K562 (cell line): ENCODE measurements at regions not wholly inside any gene's neighbourhood (a gene's known extent, or its start where the extent isn't known, plus 50 kb on each side); places are given as distances from the start of the nearest gene placed in this dataset.
"Not testable (repeated sequence)": the region's sequence is repeated elsewhere in the genome, so short reads cannot be mapped to it uniquely, and the experiment has no call there.

Experiments
- ATAC-seq: fragments of 200-7000 bp; cut with Tn5 transposase; 3 replicates; pipeline ENCODE4 v1.9.1; 2020; ENCODE audit warnings: moderate library complexity
- BruUV-seq: library from RNA; stranded (reverse); fragments of 400-500 nt; replicated peaks from 2 replicates; lab custom pipeline; 2021; lab: Mats Ljungman, UMichigan
- CTCF ChIA-PET: fragments of 300-600 bp; formaldehyde crosslinking; extraction: SDS; loops from one replicate; lab custom pipeline; 2021; ENCODE audit warnings: low intra/inter-chr PET ratio; lab: Yijun Ruan, JAX
- POLR2A ChIA-PET: fragments of 300-600, 350-650 bp; sonication (Branson Sonifier 250); formaldehyde crosslinking; extraction: SDS; loops from one replicate; lab custom pipeline; 2021; ENCODE audit warnings: antibody characterized with exemption, inconsistent platforms; lab: Yijun Ruan, JAX
- DNase-seq, 4 experiments: peaks; one replicate each; pipeline versions ENCODE4 v3.0.0 to v3.0.0-alpha.2; 2011 to 2018; ENCODE audit warnings: low spot score in 3 of 4, mixed read lengths in 3 of 4; ENCODE audit errors: extremely low read depth in 1 of 4
- FAIRE-seq: peaks from 2 replicates; lab custom pipeline; 2011; peaks lifted over from hg19 to GRCh38; lab: Jason Lieb, UNC
- H2AFZ ChIP-seq: 2 replicates; pipeline ENCODE4 v1.6.0; 2011; ENCODE audit warnings: low read depth, low read length, control low read depth, inconsistent platforms
- H3K27ac ChIP-seq: fragments of 200-600 bp; 3 replicates; pipeline ENCODE4 v1.8.0; 2011; ENCODE audit warnings: low read depth, mild to moderate bottlenecking, control low read depth, inconsistent platforms, low read length, moderate library complexity, mixed read lengths; ENCODE audit errors: extremely low read depth
- H3K27me3 ChIP-seq, 2 experiments: fragments of 300-600 bp in 1 of 2; 2 replicates in 1 of 2; 3 replicates in 1 of 2; pipeline versions ENCODE4 v1.6.0 to v1.8.0; 2011; ENCODE audit warnings: inconsistent platforms in 2 of 2, low read length in 2 of 2, mild to moderate bottlenecking in 1 of 2, mixed read lengths in 1 of 2, moderate library complexity in 1 of 2; ENCODE audit not compliant: control insufficient read depth in 2 of 2, insufficient read depth in 2 of 2
- H3K36me3 ChIP-seq: fragments of 300-600 bp; 3 replicates; pipeline ENCODE4 v1.8.0; 2011; ENCODE audit warnings: mild to moderate bottlenecking, low read length, inconsistent platforms; ENCODE audit not compliant: control insufficient read depth, insufficient read depth
- H3K4me1 ChIP-seq, 2 experiments: fragments of 200-600 bp in 1 of 2; replicated peaks in 1 of 2; 2 replicates in 1 of 2; 3 replicates in 1 of 2; pipeline versions ENCODE4 v1.5.1 to v1.8.0; 2011; ENCODE audit warnings: inconsistent platforms in 2 of 2, low read length in 2 of 2, mild to moderate bottlenecking in 1 of 2, mixed read lengths in 1 of 2, moderate library complexity in 1 of 2; ENCODE audit not compliant: control insufficient read depth in 2 of 2, insufficient read depth in 2 of 2
- H3K4me2 ChIP-seq: 2 replicates; pipeline ENCODE4 v1.6.1; 2011; ENCODE audit warnings: low read length, control low read depth, inconsistent platforms, mixed read lengths; ENCODE audit not compliant: insufficient read depth
- H3K4me3 ChIP-seq: fragments of 200-600 bp; sonication (generic), shearing (Covaris generic); 2 replicates; pipeline ENCODE4 v1.5.1; 2016; ENCODE audit warnings: control low read depth, inconsistent platforms
- H3K79me2 ChIP-seq: fragments of 200-600 bp; 3 replicates; pipeline ENCODE4 v1.8.0; 2011; ENCODE audit warnings: low read length, inconsistent platforms; ENCODE audit not compliant: control insufficient read depth, insufficient read depth
- H3K9ac ChIP-seq, 2 experiments: 2 replicates each; pipeline versions ENCODE4 v1.6.0 to v1.6.1; 2011; ENCODE audit warnings: low read depth in 2 of 2, low read length in 2 of 2, control low read depth in 1 of 2, inconsistent platforms in 1 of 2, mild to moderate bottlenecking in 1 of 2, mixed read lengths in 1 of 2; ENCODE audit not compliant: insufficient read depth in 1 of 2
- H3K9me1 ChIP-seq: one replicate; pipeline ENCODE4 v1.6.0; 2011; ENCODE audit warnings: inconsistent platforms, mild to moderate bottlenecking, low read length, moderate library complexity; ENCODE audit not compliant: control insufficient read depth, insufficient read depth
- H3K9me3 ChIP-seq: replicated peaks from 2 replicates; pipeline ENCODE4 v1.5.1; 2011; ENCODE audit warnings: low read depth, low read length, inconsistent platforms; ENCODE audit not compliant: control insufficient read depth, insufficient read depth
- H4K20me1 ChIP-seq: replicated peaks from 2 replicates; pipeline ENCODE4 v1.6.1; 2011; ENCODE audit warnings: low read length, inconsistent platforms, mixed read lengths; ENCODE audit not compliant: control insufficient read depth, insufficient read depth
- ARID2 ChIP-seq: fragments of 450-650 bp; IDR thresholded peaks from 2 replicates; pipeline ENCODE4 v1.6.1; 2017; ENCODE audit warnings: antibody characterized with exemption, mild to moderate bottlenecking
- FOXA1 ChIP-seq: fragments of 450-650 bp; IDR thresholded peaks from 2 replicates; pipeline ENCODE4 v1.6.1; 2016; ENCODE audit warnings: mild to moderate bottlenecking, borderline replicate concordance
- FOXP1 ChIP-seq: sonication (generic); formaldehyde crosslinking; IDR thresholded peaks from 2 replicates; pipeline ENCODE4 v1.8.0; 2022; ENCODE audit warnings: mild to moderate bottlenecking, missing genetic modification reagents
- POLR2B ChIP-seq: fragments of 450-650 bp; IDR thresholded peaks from 2 replicates; pipeline ENCODE4 v1.6.1; 2018; ENCODE audit warnings: low read depth; ENCODE audit not compliant: partially characterized antibody
- SMARCA5 ChIP-seq: fragments of 450-650 bp; IDR thresholded peaks from 2 replicates; pipeline ENCODE4 v1.6.1; 2016
- ZNF212 ChIP-seq: fragments of 450-650 bp; formaldehyde crosslinking; IDR thresholded peaks from 2 replicates; pipeline ENCODE4 v1.4.0; 2020; ENCODE audit warnings: mild to moderate bottlenecking
- ZNF75A ChIP-seq: fragments of 450-650 bp; formaldehyde crosslinking; IDR thresholded peaks from 2 replicates; pipeline ENCODE4 v1.4.0; 2020; ENCODE audit warnings: mild to moderate bottlenecking
- WGBS: fragments of 100-300 bp; shearing (Covaris generic); methylation state at CpG from one replicate; pipeline ENCODE4 v1.1.6; 2016; ENCODE audit warnings: low coverage, mixed read lengths; ENCODE audit not compliant: insufficient coverage; ENCODE audit errors: missing lambda C conversion rate; 5-methylcytosine and 5-hydroxymethylcytosine counted together
- in situ Hi-C: fragments of 300-500 bp; cut with MboI; formaldehyde crosslinking; loops from 4 replicates; pipeline ENCODE4 v1.15.0; 2018; ENCODE audit warnings: inconsistent platforms, mixed read lengths
- intact Hi-C: fragments of 100-400 bp; cut with micrococcal nuclease; formaldehyde crosslinking; loops from 2 replicates; pipeline ENCODE4 v1.14.2; 2022

DNA sequence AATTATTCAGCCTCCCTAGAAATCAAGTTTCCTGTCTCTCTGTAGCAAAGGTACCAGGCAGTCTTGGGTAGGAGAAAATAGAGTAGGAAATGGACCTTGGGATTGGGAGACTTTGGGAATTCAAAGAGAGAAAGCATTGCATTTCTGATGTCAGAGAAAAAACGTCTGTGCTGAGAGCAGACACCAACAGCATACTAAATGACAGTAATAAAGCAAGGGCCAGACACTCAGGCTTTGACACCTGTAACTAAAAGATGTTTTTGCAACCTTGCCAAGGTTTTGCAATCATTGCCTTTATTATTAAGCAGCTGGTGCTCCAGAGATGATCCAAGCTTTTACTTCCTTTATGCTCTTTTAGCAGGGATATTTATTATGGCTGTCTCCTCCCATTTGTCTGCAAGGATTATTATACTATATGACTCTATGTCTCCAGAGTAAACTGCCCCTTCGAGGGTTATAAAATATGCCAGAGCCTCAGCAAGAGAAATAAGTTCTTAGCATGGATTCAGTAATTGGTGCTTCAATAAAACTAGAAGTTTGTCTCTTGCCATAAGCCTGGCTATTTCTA, 85.2 kb upstream of the GRAMD1B start:
- H3K79me2 ChIP-seq, result no peaks in the 10 kb centered on the region
- intact Hi-C loops, result no loop called here
- ATAC-seq, result no peak
- no peaks in the 10 kb centered on the region for H3K4me1 ChIP-seq
- no peak overlapping the region for H3K4me3 ChIP-seq
- H3K4me2 ChIP-seq, result no peak overlapping the region
- no TSS peak for BruUV-seq
- no peak for FAIRE-seq
- no peaks in the 10 kb centered on the region for H3K9me3 ChIP-seq
- H2AFZ ChIP-seq, result no peak overlapping the region
- CTCF ChIA-PET, result no interaction called here
- WGBS, result 0% methylated on average over 2 of the region's 2 CpGs
- no peak for DNase-seq
- no peak overlapping the region for H3K27ac ChIP-seq
- POLR2A ChIA-PET, result no interaction called here
- no peaks in the 10 kb centered on the region for H3K27me3 ChIP-seq
- no peaks in the 10 kb centered on the region for H3K9me1 ChIP-seq
- H3K36me3 ChIP-seq, result no peaks in the 10 kb centered on the region
- no peaks in the 10 kb centered on the region for H4K20me1 ChIP-seq
- TF ChIP-seq ZNF75A (CRISPR knock-in tag) (no peak), ARID2 (no peak), FOXA1 (no peak), ZNF212 (CRISPR knock-in tag) (no peak), SMARCA5 (no peak), FOXP1 (CRISPR knock-in tag) (no peak), POLR2B (no peak)
- no peak overlapping the region for H3K9ac ChIP-seq
- in situ Hi-C loops, result no loop called here

- H3K4me1 ChIP-seq, H2AFZ ChIP-seq, H3K9me1 ChIP-seq, H3K4me2 ChIP-seq, H3K9me3 ChIP-seq, DNase-seq, CTCF ChIA-PET, H4K20me1 ChIP-seq, intact Hi-C loops, BruUV-seq, H3K27me3 ChIP-seq, H3K79me2 ChIP-seq, H3K4me3 ChIP-seq, POLR2A ChIA-PET, H3K27ac ChIP-seq, H3K9ac ChIP-seq, in situ Hi-C loops, FAIRE-seq, ATAC-seq, H3K36me3 ChIP-seq: not testable (repeated sequence)
- WGBS, result 0% methylated on average over 2 of the region's 2 CpGs
Observed at GRCh38 chr11:123344188-123344587, 85.9 kb upstream of the GRAMD1B start.
